ENCODE measurements at regions not wholly inside any gene's neighbourhood (a gene's known extent, or its start where the extent isn't known, plus 50 kb on each side); places are given as distances from the start of the nearest gene placed in this dataset.

GRCh38 chr3:109920749-109921148 lies 583.4 kb upstream of the DPPA4 start:
- DNase-seq (ENCODE audit: low read depth, low spot score), result no peak
- no peak for TF ChIP-seq CTCF (IDR thresholded peaks at IDR 0.05; ENCODE audit: low read depth, low read length)
- no peak overlapping the region for H3K4me3 ChIP-seq (ENCODE audit: low read depth, low read length)
- in situ Hi-C loops (cut with HindIII; ENCODE audit: low sequenced_read_pairs), result no loop called here

GRCh38 chr3:109921509-109921908 lies 584.2 kb upstream of the DPPA4 start:
- TF ChIP-seq CTCF (IDR thresholded peaks at IDR 0.05; ENCODE audit: low read depth, low read length), result no peak
- in situ Hi-C loops (cut with HindIII; ENCODE audit: low sequenced_read_pairs), result no loop called here
- DNase-seq (ENCODE audit: low read depth, low spot score), result no peak
- H3K4me3 ChIP-seq (ENCODE audit: low read depth, low read length), result no peak overlapping the region

GRCh38 chr3:109922856-109923255 lies 585.5 kb upstream of the DPPA4 start:
- no peak for TF ChIP-seq CTCF (IDR thresholded peaks at IDR 0.05; ENCODE audit: low read depth, low read length)
- in situ Hi-C loops (cut with HindIII; ENCODE audit: low sequenced_read_pairs), result no loop called here
- H3K4me3 ChIP-seq (ENCODE audit: low read depth, low read length), result no peak overlapping the region
- no peak for DNase-seq (ENCODE audit: low read depth, low spot score)

- no peak for DNase-seq (ENCODE audit: low read depth, low spot score)
- in situ Hi-C loops (cut with HindIII; ENCODE audit: low sequenced_read_pairs), result no loop called here
- TF ChIP-seq CTCF (IDR thresholded peaks at IDR 0.05; ENCODE audit: low read depth, low read length), result no peak
- no peak overlapping the region for H3K4me3 ChIP-seq (ENCODE audit: low read depth, low read length)
Measured at GRCh38 chr3:109923431-109923830, 586.1 kb upstream of the DPPA4 start.

- H3K4me3 ChIP-seq (ENCODE audit: low read depth, low read length), result no peak overlapping the region
- in situ Hi-C loops (cut with HindIII; ENCODE audit: low sequenced_read_pairs), result no loop called here
Measured at GRCh38 chr3:109924196-109924595, 586.9 kb upstream of the DPPA4 start.

GRCh38 chr3:109926376-109926775 lies 589.0 kb upstream of the DPPA4 start:
- TF ChIP-seq CTCF (IDR thresholded peaks at IDR 0.05; ENCODE audit: low read depth, low read length), result no peak
- DNase-seq (ENCODE audit: low read depth, low spot score), result no peak
- H3K4me3 ChIP-seq (ENCODE audit: low read depth, low read length), result no peak overlapping the region
- in situ Hi-C loops (cut with HindIII; ENCODE audit: low sequenced_read_pairs), result no loop called here

More at GRCh38 chr3:109924196-109924595, 586.9 kb upstream of the DPPA4 start:
- TF ChIP-seq CTCF (IDR thresholded peaks at IDR 0.05; ENCODE audit: low read depth, low read length), result no peak
- DNase-seq (ENCODE audit: low read depth, low spot score), result no peak

- TF ChIP-seq CTCF (IDR thresholded peaks at IDR 0.05; ENCODE audit: low read depth, low read length), result no peak
- in situ Hi-C loops (cut with HindIII; ENCODE audit: low sequenced_read_pairs), result no loop called here
- no peak overlapping the region for H3K4me3 ChIP-seq (ENCODE audit: low read depth, low read length)
- peak; percentile 98 for DNase-seq (ENCODE audit: low read depth, low spot score)
Measured at GRCh38 chr3:109927161-109927560, 589.8 kb upstream of the DPPA4 start.
